ENCODE measurements at regions not wholly inside any gene's neighbourhood (a gene's known extent, or its start where the extent isn't known, plus 50 kb on each side); places are given as distances from the start of the nearest gene placed in this dataset.

GRCh38 chrX:40527543-40527942, 53.2 kb upstream of the ATP6AP2 start:
- TF ChIP-seq, protein P1, sequence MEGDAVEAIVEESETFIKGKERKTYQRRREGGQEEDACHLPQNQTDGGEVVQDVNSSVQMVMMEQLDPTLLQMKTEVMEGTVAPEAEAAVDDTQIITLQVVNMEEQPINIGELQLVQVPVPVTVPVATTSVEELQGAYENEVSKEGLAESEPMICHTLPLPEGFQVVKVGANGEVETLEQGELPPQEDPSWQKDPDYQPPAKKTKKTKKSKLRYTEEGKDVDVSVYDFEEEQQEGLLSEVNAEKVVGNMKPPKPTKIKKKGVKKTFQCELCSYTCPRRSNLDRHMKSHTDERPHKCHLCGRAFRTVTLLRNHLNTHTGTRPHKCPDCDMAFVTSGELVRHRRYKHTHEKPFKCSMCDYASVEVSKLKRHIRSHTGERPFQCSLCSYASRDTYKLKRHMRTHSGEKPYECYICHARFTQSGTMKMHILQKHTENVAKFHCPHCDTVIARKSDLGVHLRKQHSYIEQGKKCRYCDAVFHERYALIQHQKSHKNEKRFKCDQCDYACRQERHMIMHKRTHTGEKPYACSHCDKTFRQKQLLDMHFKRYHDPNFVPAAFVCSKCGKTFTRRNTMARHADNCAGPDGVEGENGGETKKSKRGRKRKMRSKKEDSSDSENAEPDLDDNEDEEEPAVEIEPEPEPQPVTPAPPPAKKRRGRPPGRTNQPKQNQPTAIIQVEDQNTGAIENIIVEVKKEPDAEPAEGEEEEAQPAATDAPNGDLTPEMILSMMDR (IDR thresholded peaks at IDR 0.05): no peak
- TF ChIP-seq EP300 (IDR thresholded peaks at IDR 0.05): no peak

Data from suprapubic skin (tissue), 3 donors.